Nephron progenitor cell (in vitro differentiated cells): ENCODE measurements at regions not wholly inside any gene's neighbourhood (a gene's known extent, or its start where the extent isn't known, plus 50 kb on each side); places are given as distances from the start of the nearest gene placed in this dataset.

Source experiments
- DNase-seq: peaks from one replicate; pipeline ENCODE4 v3.0.0; 2021
- H3K27ac Mint-ChIP-seq: 2 replicates; pipeline ENCODE4 v1.8.0; 2021; ENCODE audit warnings: mild to moderate bottlenecking, moderate library complexity, mixed read lengths
- H3K27me3 Mint-ChIP-seq: 2 replicates; pipeline ENCODE4 v1.8.0; 2021; ENCODE audit warnings: mild to moderate bottlenecking, low read depth, mixed read lengths; ENCODE audit not compliant: poor library complexity
- H3K36me3 Mint-ChIP-seq: 2 replicates; pipeline ENCODE4 v1.8.0; 2021; ENCODE audit warnings: low read depth, mixed read lengths
- H3K4me1 Mint-ChIP-seq: 2 replicates; pipeline ENCODE4 v1.8.0; 2021; ENCODE audit warnings: mixed read lengths
- H3K4me3 Mint-ChIP-seq: 2 replicates; pipeline ENCODE4 v1.8.0; 2021; ENCODE audit warnings: mild to moderate bottlenecking, moderate library complexity, mixed read lengths
- H3K9me3 Mint-ChIP-seq: 2 replicates; pipeline ENCODE4 v1.8.0; 2021; ENCODE audit warnings: mild to moderate bottlenecking, moderate library complexity, mixed read lengths
- CTCF ChIP-seq: fragments of 200-600 bp; sonication (generic); IDR thresholded peaks from 2 replicates; pipeline ENCODE4 v1.5.0; 2021; ENCODE audit warnings: antibody characterized with exemption

- H3K27me3 Mint-ChIP-seq: no peaks in the 10 kb centered on the region
- DNase-seq: no peak
- H3K27ac Mint-ChIP-seq: no peak overlapping the region
- TF ChIP-seq CTCF: no peak
- no peaks in the 10 kb centered on the region for H3K4me1 Mint-ChIP-seq
- no peaks in the 10 kb centered on the region for H3K36me3 Mint-ChIP-seq
- H3K4me3 Mint-ChIP-seq: no peak overlapping the region
- peaks cover 16% of the 10 kb centered on the region for H3K9me3 Mint-ChIP-seq
Observed at GRCh38 chr12:125320177-125320576, 254.9 kb downstream of the AACS start.

- Mint-ChIP-seq H3K4me1 (peaks cover 5% of the 10 kb centered on the region), H3K27ac (no peak overlapping the region)
- no peak for TF ChIP-seq CTCF
Observed at GRCh38 chr12:125324861-125325490, 259.7 kb downstream of the AACS start.

GRCh38 chr12:125329239-125330102 lies 264.2 kb downstream of the AACS start:
- no peak overlapping the region for H3K27ac Mint-ChIP-seq
- no peak for TF ChIP-seq CTCF
- no peaks in the 10 kb centered on the region for H3K36me3 Mint-ChIP-seq
- no peak overlapping the region for H3K4me3 Mint-ChIP-seq
- peaks cover 25% of the 10 kb centered on the region for H3K27me3 Mint-ChIP-seq
- no peak for DNase-seq
- H3K4me1 Mint-ChIP-seq: peaks cover 6% of the 10 kb centered on the region
- peaks cover 12% of the 10 kb centered on the region for H3K9me3 Mint-ChIP-seq

More at GRCh38 chr12:125324861-125325490, 259.7 kb downstream of the AACS start:
- no peaks in the 10 kb centered on the region for H3K36me3 Mint-ChIP-seq
- no peak overlapping the region for H3K4me3 Mint-ChIP-seq
- H3K9me3 Mint-ChIP-seq: peaks cover 25% of the 10 kb centered on the region
- H3K27me3 Mint-ChIP-seq: peaks cover 22% of the 10 kb centered on the region
- DNase-seq: no peak

- Mint-ChIP-seq H3K36me3 (no peaks in the 10 kb centered on the region), H3K27ac (no peak overlapping the region), H3K4me3 (peak overlapping the region; percentile 78), H3K9me3 (peaks cover 14% of the 10 kb centered on the region), H3K27me3 (peaks cover 25% of the 10 kb centered on the region), H3K4me1 (peaks cover 6% of the 10 kb centered on the region)
- peak; percentile 94 for TF ChIP-seq CTCF
- DNase-seq: peak; percentile 97
Observed at GRCh38 chr12:125330645-125331341, 265.6 kb downstream of the AACS start.

GRCh38 chr12:125331342-125332052 lies 266.3 kb downstream of the AACS start:
- Mint-ChIP-seq H3K4me3 (peak overlapping the region; percentile 78), H3K27ac (no peak overlapping the region), H3K9me3 (peaks cover 14% of the 10 kb centered on the region), H3K4me1 (peaks cover 6% of the 10 kb centered on the region), H3K36me3 (no peaks in the 10 kb centered on the region), H3K27me3 (peaks cover 22% of the 10 kb centered on the region)
- DNase-seq: no peak
- no peak for TF ChIP-seq CTCF
